RWPE1 (cell line): ENCODE measurements at regions not wholly inside any gene's neighbourhood (a gene's known extent, or its start where the extent isn't known, plus 50 kb on each side); places are given as distances from the start of the nearest gene placed in this dataset.

ENCODE experiments used
- CTCF ChIA-PET: fragments of 350-600 bp; sonication (Branson Sonifier 250); formaldehyde crosslinking; extraction: SDS; loops from one replicate; lab custom pipeline; 2021; lab: Yijun Ruan, JAX
- POLR2A ChIA-PET: fragments of 400-600 bp; formaldehyde crosslinking; extraction: SDS; loops from one replicate; lab custom pipeline; 2020; ENCODE audit warnings: antibody characterized with exemption; ENCODE audit not compliant: low non-redundant PET; lab: Yijun Ruan, JAX
- DNase-seq: peaks from one replicate; pipeline ENCODE4 v3.0.0; 2012; ENCODE audit warnings: low spot score
- H3K27ac ChIP-seq: fragments of 450-650 bp; 2 replicates; pipeline ENCODE4 v1.5.1; 2017
- CTCF ChIP-seq: fragments of 450-650 bp; conservative IDR thresholded peaks from 2 replicates; pipeline ENCODE4 v1.5.1; 2017; ENCODE audit warnings: low read depth, mild to moderate bottlenecking

GRCh38 chr4:179307297-179308136, 1865.3 kb upstream of the AGA start:
- H3K27ac ChIP-seq = no peak overlapping the region
- ChIA-PET CTCF (interaction anchor here (0.8 kb wide), 1 partner anchor 14 kb away, joined by 4 read pairs; no protein-coding TSS in a partner anchor), POLR2A (no interaction called here)
- peak; percentile 66 for TF ChIP-seq CTCF
- no peak for DNase-seq

- TF ChIP-seq CTCF = no peak
- ChIA-PET POLR2A (no interaction called here), CTCF (no interaction called here)
- H3K27ac ChIP-seq = no peak overlapping the region
- DNase-seq = no peak
Measured at GRCh38 chr4:179313823-179314222, 1871.6 kb upstream of the AGA start.

GRCh38 chr4:179325181-179325580, 1882.9 kb upstream of the AGA start:
- CTCF ChIA-PET = no interaction called here
- DNase-seq = no peak
- TF ChIP-seq CTCF = no peak
- no peak overlapping the region for H3K27ac ChIP-seq
- POLR2A ChIA-PET = no interaction called here

- H3K27ac ChIP-seq = no peak overlapping the region
- ChIA-PET CTCF (no interaction called here), POLR2A (no interaction called here)
- no peak for DNase-seq
- TF ChIP-seq CTCF = no peak
Measured at GRCh38 chr4:179328627-179329026, 1886.4 kb upstream of the AGA start.

- ChIA-PET POLR2A (no interaction called here), CTCF (no interaction called here)
- no peak for TF ChIP-seq CTCF
- no peak for DNase-seq
- no peak overlapping the region for H3K27ac ChIP-seq
Measured at GRCh38 chr4:179331362-179331761, 1889.1 kb upstream of the AGA start.

- POLR2A ChIA-PET = no interaction called here
- no peak for TF ChIP-seq CTCF
- CTCF ChIA-PET = no interaction called here
- H3K27ac ChIP-seq = no peak overlapping the region
- DNase-seq = no peak
Measured at GRCh38 chr4:179344861-179345260, 1902.6 kb upstream of the AGA start.
